AG10803 (cell line): ENCODE measurements at regions not wholly inside any gene's neighbourhood (a gene's known extent, or its start where the extent isn't known, plus 50 kb on each side); places are given as distances from the start of the nearest gene placed in this dataset.

Source experiments
- DNase-seq: peaks from one replicate; pipeline ENCODE4 v3.0.0; 2010; ENCODE audit warnings: low read depth
- H3K4me3 ChIP-seq: 2 replicates; pipeline ENCODE4 v1.5.1; 2011; ENCODE audit warnings: mild to moderate bottlenecking, low read length, control low read depth
- TF ChIP-seq, protein P1 (sequence below): conservative IDR thresholded peaks from 2 replicates; pipeline ENCODE4 v1.5.1; 2011; ENCODE audit warnings: mild to moderate bottlenecking, low read length, control low read depth, inconsistent platforms

DNA sequence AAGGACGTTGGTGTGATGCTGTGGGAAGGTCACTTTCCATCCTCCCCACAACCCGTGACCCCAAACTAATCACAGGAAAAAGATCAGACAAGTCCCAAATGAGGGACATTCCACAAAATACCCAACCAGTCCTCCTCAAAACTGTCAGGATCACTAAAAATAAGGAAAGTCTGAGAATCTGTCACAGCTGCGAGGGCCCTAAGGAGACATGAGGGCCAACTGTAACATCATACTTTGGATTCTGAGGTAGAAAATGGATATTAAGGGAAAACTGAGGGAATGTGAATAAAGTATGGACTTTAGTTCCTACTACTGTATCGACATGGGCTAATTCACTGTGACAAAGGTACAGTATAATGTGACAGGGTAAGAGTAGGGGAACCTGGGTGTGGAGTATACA is 85.1 kb upstream of the FAM20C start:
- TF ChIP-seq, protein P1, sequence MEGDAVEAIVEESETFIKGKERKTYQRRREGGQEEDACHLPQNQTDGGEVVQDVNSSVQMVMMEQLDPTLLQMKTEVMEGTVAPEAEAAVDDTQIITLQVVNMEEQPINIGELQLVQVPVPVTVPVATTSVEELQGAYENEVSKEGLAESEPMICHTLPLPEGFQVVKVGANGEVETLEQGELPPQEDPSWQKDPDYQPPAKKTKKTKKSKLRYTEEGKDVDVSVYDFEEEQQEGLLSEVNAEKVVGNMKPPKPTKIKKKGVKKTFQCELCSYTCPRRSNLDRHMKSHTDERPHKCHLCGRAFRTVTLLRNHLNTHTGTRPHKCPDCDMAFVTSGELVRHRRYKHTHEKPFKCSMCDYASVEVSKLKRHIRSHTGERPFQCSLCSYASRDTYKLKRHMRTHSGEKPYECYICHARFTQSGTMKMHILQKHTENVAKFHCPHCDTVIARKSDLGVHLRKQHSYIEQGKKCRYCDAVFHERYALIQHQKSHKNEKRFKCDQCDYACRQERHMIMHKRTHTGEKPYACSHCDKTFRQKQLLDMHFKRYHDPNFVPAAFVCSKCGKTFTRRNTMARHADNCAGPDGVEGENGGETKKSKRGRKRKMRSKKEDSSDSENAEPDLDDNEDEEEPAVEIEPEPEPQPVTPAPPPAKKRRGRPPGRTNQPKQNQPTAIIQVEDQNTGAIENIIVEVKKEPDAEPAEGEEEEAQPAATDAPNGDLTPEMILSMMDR: no peak
- DNase-seq: no peak
- no peak overlapping the region for H3K4me3 ChIP-seq

GRCh38 chr7:107907-108306 is 84.5 kb upstream of the FAM20C start:
- no peak for DNase-seq
- no peak overlapping the region for H3K4me3 ChIP-seq
- TF ChIP-seq, protein P1: no peak

- TF ChIP-seq, protein P1: no peak
- DNase-seq: no peak
- no peak overlapping the region for H3K4me3 ChIP-seq
These were observed 83.3 kb upstream of the FAM20C start for GRCh38 chr7:109094-109493.

- TF ChIP-seq, protein P1: no peak
- no peak overlapping the region for H3K4me3 ChIP-seq
- no peak for DNase-seq
These were observed 82.3 kb upstream of the FAM20C start for GRCh38 chr7:109898-110556.

DNA sequence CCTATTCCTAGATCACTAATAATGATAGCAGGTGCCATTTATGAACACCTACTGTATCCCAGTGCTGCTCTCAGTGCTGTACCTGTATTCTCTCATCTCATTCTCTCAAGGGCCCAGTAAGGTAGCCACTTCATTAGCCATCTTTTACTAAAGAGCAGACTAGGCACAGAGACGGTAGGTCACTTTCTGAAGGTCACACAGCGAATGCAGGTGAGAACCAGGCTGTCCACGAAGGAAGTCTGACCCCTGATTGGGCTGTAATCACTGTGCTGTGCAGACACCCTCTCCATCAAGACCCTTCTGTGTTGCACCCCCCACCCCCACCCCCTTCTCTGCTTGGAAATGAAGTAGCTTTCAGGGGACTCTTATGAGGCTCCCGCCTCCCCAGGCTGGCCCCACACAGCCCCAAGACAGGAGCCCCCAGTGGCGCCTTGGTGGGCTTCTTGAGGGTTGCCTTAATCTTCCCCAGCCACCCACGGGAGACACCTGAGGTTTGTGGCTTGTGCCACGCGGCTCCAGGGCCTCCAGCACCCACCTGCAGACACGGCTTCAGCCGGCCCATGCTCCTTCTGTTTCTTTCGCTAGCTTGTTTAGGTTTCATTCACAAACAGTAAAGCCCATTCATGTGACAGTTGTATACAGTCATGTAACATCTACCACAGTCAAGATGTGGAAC is 81.7 kb upstream of the FAM20C start:
- DNase-seq: no peak
- H3K4me3 ChIP-seq: no peak overlapping the region
- TF ChIP-seq, protein P1: no peak

DNA sequence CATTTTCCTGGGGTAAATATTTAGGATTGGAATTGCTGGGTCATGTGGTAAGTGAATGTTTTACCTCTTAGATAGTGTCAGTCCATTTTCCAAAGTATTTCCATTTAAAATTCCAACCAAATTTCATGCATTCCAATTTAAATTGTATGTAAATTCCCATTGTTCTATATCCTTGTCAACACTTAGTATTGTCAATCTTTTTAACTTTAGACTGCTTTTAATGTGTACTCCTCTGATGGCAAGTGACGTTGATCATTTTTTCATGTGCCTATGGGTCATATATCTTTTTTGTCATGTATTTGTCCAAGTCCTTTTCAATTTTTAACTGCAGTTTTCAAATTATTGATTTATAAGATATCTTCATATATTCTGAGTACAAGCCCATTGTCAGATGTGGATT is 80.8 kb upstream of the FAM20C start:
- no peak overlapping the region for H3K4me3 ChIP-seq
- no peak for DNase-seq
- TF ChIP-seq, protein P1: no peak

DNA sequence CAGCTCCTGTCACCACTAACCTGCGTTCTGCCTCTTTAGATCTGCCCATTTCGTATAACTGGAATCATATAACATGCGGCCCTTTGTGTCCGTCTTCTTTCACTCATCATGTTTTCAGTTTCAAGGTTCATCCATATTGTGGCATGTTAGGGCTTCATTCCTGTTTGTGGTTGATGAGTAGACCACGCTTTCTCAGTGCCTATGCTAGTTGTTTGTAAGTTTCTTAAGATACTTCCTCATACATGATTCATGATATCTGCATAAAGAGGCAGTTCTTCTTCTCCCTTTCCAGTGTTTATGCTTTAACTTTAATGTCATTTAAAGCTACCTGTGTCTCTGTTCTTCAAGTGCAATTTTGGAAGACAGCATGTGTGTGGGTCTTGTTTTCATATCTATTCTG is 79.5 kb upstream of the FAM20C start:
- no peak overlapping the region for H3K4me3 ChIP-seq
- TF ChIP-seq, protein P1: no peak
- DNase-seq: no peak
